ENCODE measurements at regions not wholly inside any gene's neighbourhood (a gene's known extent, or its start where the extent isn't known, plus 50 kb on each side); places are given as distances from the start of the nearest gene placed in this dataset.

- Histone ChIP-seq H2AFZ (ENCODE audit: low read length) (no peak overlapping the region), H3K4me3 (ENCODE audit: low read length, poor library complexity, severe bottlenecking) (no peak overlapping the region), H3F3A (ENCODE audit: low read depth) (no peaks in the 10 kb centered on the region), H3K4me1 (ENCODE audit: insufficient read depth, low read length, poor library complexity, severe bottlenecking) (no peaks in the 10 kb centered on the region), H4K20me1 (ENCODE audit: insufficient read depth, low read length, poor library complexity, severe bottlenecking) (no peaks in the 10 kb centered on the region), H3K9me3 (ENCODE audit: insufficient read depth, low read depth, low read length) (no peaks in the 10 kb centered on the region), H3K4me2 (ENCODE audit: low read depth, low read length, poor library complexity, severe bottlenecking) (no peak overlapping the region), H3K27me3 (ENCODE audit: insufficient read depth, low read length, poor library complexity, severe bottlenecking) (no peaks in the 10 kb centered on the region), H3K79me2 (ENCODE audit: insufficient read depth, low read length) (no peaks in the 10 kb centered on the region), H3K9me2 (replicated peaks; ENCODE audit: low read depth, low read length) (no peaks in the 10 kb centered on the region), H3K9ac (ENCODE audit: low read depth, low read length, poor library complexity, severe bottlenecking) (no peak overlapping the region), H3K36me3 (ENCODE audit: insufficient read depth, low read length) (no peaks in the 10 kb centered on the region)
- TF ChIP-seq EZH2phosphoT487 (IDR thresholded peaks at IDR 0.05; ENCODE audit: borderline replicate concordance) = no peak
- TF ChIP-seq, protein P1, sequence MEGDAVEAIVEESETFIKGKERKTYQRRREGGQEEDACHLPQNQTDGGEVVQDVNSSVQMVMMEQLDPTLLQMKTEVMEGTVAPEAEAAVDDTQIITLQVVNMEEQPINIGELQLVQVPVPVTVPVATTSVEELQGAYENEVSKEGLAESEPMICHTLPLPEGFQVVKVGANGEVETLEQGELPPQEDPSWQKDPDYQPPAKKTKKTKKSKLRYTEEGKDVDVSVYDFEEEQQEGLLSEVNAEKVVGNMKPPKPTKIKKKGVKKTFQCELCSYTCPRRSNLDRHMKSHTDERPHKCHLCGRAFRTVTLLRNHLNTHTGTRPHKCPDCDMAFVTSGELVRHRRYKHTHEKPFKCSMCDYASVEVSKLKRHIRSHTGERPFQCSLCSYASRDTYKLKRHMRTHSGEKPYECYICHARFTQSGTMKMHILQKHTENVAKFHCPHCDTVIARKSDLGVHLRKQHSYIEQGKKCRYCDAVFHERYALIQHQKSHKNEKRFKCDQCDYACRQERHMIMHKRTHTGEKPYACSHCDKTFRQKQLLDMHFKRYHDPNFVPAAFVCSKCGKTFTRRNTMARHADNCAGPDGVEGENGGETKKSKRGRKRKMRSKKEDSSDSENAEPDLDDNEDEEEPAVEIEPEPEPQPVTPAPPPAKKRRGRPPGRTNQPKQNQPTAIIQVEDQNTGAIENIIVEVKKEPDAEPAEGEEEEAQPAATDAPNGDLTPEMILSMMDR (conservative IDR thresholded peaks at IDR 0.05; ENCODE audit: low read length) = no peak
Observed at GRCh38 chr2:16152928-16153753, 212.8 kb downstream of the MYCN start.

- no peaks in the 10 kb centered on the region for H3K27me3 ChIP-seq (ENCODE audit: insufficient read depth, low read length, poor library complexity, severe bottlenecking)
- H3F3A ChIP-seq (ENCODE audit: low read depth) = no peaks in the 10 kb centered on the region
- no peaks in the 10 kb centered on the region for H4K20me1 ChIP-seq (ENCODE audit: insufficient read depth, low read length, poor library complexity, severe bottlenecking)
- no peaks in the 10 kb centered on the region for H3K79me2 ChIP-seq (ENCODE audit: insufficient read depth, low read length)
- no peak overlapping the region for H3K4me3 ChIP-seq (ENCODE audit: low read length, poor library complexity, severe bottlenecking)
- no peaks in the 10 kb centered on the region for H3K36me3 ChIP-seq (ENCODE audit: insufficient read depth, low read length)
- H3K9me3 ChIP-seq (ENCODE audit: insufficient read depth, low read depth, low read length) = no peaks in the 10 kb centered on the region
- H3K4me2 ChIP-seq (ENCODE audit: low read depth, low read length, poor library complexity, severe bottlenecking) = no peak overlapping the region
- no peaks in the 10 kb centered on the region for H3K4me1 ChIP-seq (ENCODE audit: insufficient read depth, low read length, poor library complexity, severe bottlenecking)
- H2AFZ ChIP-seq (ENCODE audit: low read length) = no peak overlapping the region
- no peaks in the 10 kb centered on the region for H3K9me2 ChIP-seq (replicated peaks; ENCODE audit: low read depth, low read length)
- TF ChIP-seq, protein P1 (conservative IDR thresholded peaks at IDR 0.05; ENCODE audit: low read length) = no peak
- no peak for TF ChIP-seq EZH2phosphoT487 (IDR thresholded peaks at IDR 0.05; ENCODE audit: borderline replicate concordance)
- H3K9ac ChIP-seq (ENCODE audit: low read depth, low read length, poor library complexity, severe bottlenecking) = no peak overlapping the region
Observed at GRCh38 chr2:16152071-16152927, 211.9 kb downstream of the MYCN start.

GRCh38 chr2:16151651-16152050, 211.3 kb downstream of the MYCN start:
- Histone ChIP-seq H3K9ac (ENCODE audit: low read depth, low read length, poor library complexity, severe bottlenecking) (no peak overlapping the region), H3K9me2 (replicated peaks; ENCODE audit: low read depth, low read length) (no peaks in the 10 kb centered on the region), H4K20me1 (ENCODE audit: insufficient read depth, low read length, poor library complexity, severe bottlenecking) (no peaks in the 10 kb centered on the region), H2AFZ (ENCODE audit: low read length) (no peak overlapping the region), H3F3A (ENCODE audit: low read depth) (no peaks in the 10 kb centered on the region), H3K4me3 (ENCODE audit: low read length, poor library complexity, severe bottlenecking) (no peak overlapping the region), H3K9me3 (ENCODE audit: insufficient read depth, low read depth, low read length) (no peaks in the 10 kb centered on the region), H3K27me3 (ENCODE audit: insufficient read depth, low read length, poor library complexity, severe bottlenecking) (no peaks in the 10 kb centered on the region), H3K79me2 (ENCODE audit: insufficient read depth, low read length) (no peaks in the 10 kb centered on the region), H3K36me3 (ENCODE audit: insufficient read depth, low read length) (no peaks in the 10 kb centered on the region), H3K4me1 (ENCODE audit: insufficient read depth, low read length, poor library complexity, severe bottlenecking) (no peaks in the 10 kb centered on the region), H3K4me2 (ENCODE audit: low read depth, low read length, poor library complexity, severe bottlenecking) (no peak overlapping the region)
- no peak for TF ChIP-seq EZH2phosphoT487 (IDR thresholded peaks at IDR 0.05; ENCODE audit: borderline replicate concordance)
- TF ChIP-seq, protein P1 (conservative IDR thresholded peaks at IDR 0.05; ENCODE audit: low read length) = no peak
